HUES6 (cell line): ENCODE measurements at regions not wholly inside any gene's neighbourhood (a gene's known extent, or its start where the extent isn't known, plus 50 kb on each side); places are given as distances from the start of the nearest gene placed in this dataset.

Experiments
- H3K27ac ChIP-seq: 2 replicates; pipeline ENCODE4 v1.7.0; 2013; ENCODE audit warnings: low read depth, mild to moderate bottlenecking, low read length, inconsistent platforms
- H3K27me3 ChIP-seq: 2 replicates; pipeline ENCODE4 v1.6.1; 2013; ENCODE audit warnings: low read length; ENCODE audit not compliant: control insufficient read depth, insufficient read depth
- H3K36me3 ChIP-seq: 2 replicates; pipeline ENCODE4 v1.6.1; 2013; ENCODE audit warnings: low read length; ENCODE audit not compliant: control insufficient read depth, insufficient read depth
- H3K4me1 ChIP-seq: 2 replicates; pipeline ENCODE4 v1.6.1; 2013; ENCODE audit warnings: low read length; ENCODE audit not compliant: control insufficient read depth, insufficient read depth
- H3K4me3 ChIP-seq: 2 replicates; pipeline ENCODE4 v1.5.1; 2013; ENCODE audit warnings: low read depth, low read length
- H3K9ac ChIP-seq: one replicate; pipeline ENCODE4 v1.6.1; 2013; ENCODE audit warnings: mild to moderate bottlenecking, low read length
- H3K9me3 ChIP-seq: 2 replicates; pipeline ENCODE4 v1.6.1; 2013; ENCODE audit warnings: low read depth, low read length; ENCODE audit not compliant: control insufficient read depth, insufficient read depth

- Histone ChIP-seq H3K27me3 (no peaks in the 10 kb centered on the region), H3K9ac (no peak overlapping the region), H3K4me3 (no peak overlapping the region), H3K36me3 (no peaks in the 10 kb centered on the region), H3K9me3 (no peaks in the 10 kb centered on the region), H3K27ac (no peak overlapping the region), H3K4me1 (no peaks in the 10 kb centered on the region)
Measured at GRCh38 chr11:36865846-36866245, 267.8 kb upstream of the RAG2 start.

GRCh38 chr11:36854875-36855274, 256.8 kb upstream of the RAG2 start:
- Histone ChIP-seq H3K4me3 (no peak overlapping the region), H3K9ac (no peak overlapping the region), H3K36me3 (no peaks in the 10 kb centered on the region), H3K4me1 (no peaks in the 10 kb centered on the region), H3K27ac (no peak overlapping the region), H3K9me3 (no peaks in the 10 kb centered on the region), H3K27me3 (no peaks in the 10 kb centered on the region)

- Histone ChIP-seq H3K4me1 (no peaks in the 10 kb centered on the region), H3K36me3 (no peaks in the 10 kb centered on the region), H3K4me3 (no peak overlapping the region), H3K27me3 (no peaks in the 10 kb centered on the region), H3K9me3 (no peaks in the 10 kb centered on the region), H3K9ac (no peak overlapping the region), H3K27ac (no peak overlapping the region)
Measured at GRCh38 chr11:36848660-36849059, 250.6 kb upstream of the RAG2 start.

GRCh38 chr11:36840378-36840777, 242.3 kb upstream of the RAG2 start:
- H3K27me3 ChIP-seq, result no peaks in the 10 kb centered on the region
- H3K4me1 ChIP-seq, result no peaks in the 10 kb centered on the region
- H3K4me3 ChIP-seq, result no peak overlapping the region
- no peaks in the 10 kb centered on the region for H3K9me3 ChIP-seq
- H3K27ac ChIP-seq, result no peak overlapping the region
- no peak overlapping the region for H3K9ac ChIP-seq
- H3K36me3 ChIP-seq, result no peaks in the 10 kb centered on the region

GRCh38 chr11:36837831-36838437, 239.9 kb upstream of the RAG2 start:
- Histone ChIP-seq H3K4me1 (no peaks in the 10 kb centered on the region), H3K9ac (no peak overlapping the region), H3K27ac (no peak overlapping the region), H3K9me3 (no peaks in the 10 kb centered on the region), H3K4me3 (no peak overlapping the region), H3K27me3 (no peaks in the 10 kb centered on the region), H3K36me3 (no peaks in the 10 kb centered on the region)

- Histone ChIP-seq H3K4me1 (no peaks in the 10 kb centered on the region), H3K36me3 (no peaks in the 10 kb centered on the region)
Measured at GRCh38 chr11:36825251-36825650, 227.2 kb upstream of the RAG2 start.

GRCh38 chr11:36824349-36824748, 226.3 kb upstream of the RAG2 start:
- H3K4me1 ChIP-seq, result no peaks in the 10 kb centered on the region
- no peak overlapping the region for H3K9ac ChIP-seq
- H3K27ac ChIP-seq, result no peak overlapping the region
- no peaks in the 10 kb centered on the region for H3K27me3 ChIP-seq
- no peak overlapping the region for H3K4me3 ChIP-seq
- H3K9me3 ChIP-seq, result no peaks in the 10 kb centered on the region
- H3K36me3 ChIP-seq, result no peaks in the 10 kb centered on the region

More at GRCh38 chr11:36825251-36825650, 227.2 kb upstream of the RAG2 start:
- Histone ChIP-seq H3K27me3 (peaks cover 4% of the 10 kb centered on the region; the same call in 1 of the 2 replicates), H3K9me3 (no peaks in the 10 kb centered on the region), H3K27ac (no peak overlapping the region), H3K9ac (no peak overlapping the region), H3K4me3 (no peak overlapping the region)

- no peak overlapping the region for H3K4me3 ChIP-seq
- no peak overlapping the region for H3K27ac ChIP-seq
- H3K36me3 ChIP-seq, result no peaks in the 10 kb centered on the region
- H3K9me3 ChIP-seq, result no peaks in the 10 kb centered on the region
- no peaks in the 10 kb centered on the region for H3K27me3 ChIP-seq
- no peaks in the 10 kb centered on the region for H3K4me1 ChIP-seq
- no peak overlapping the region for H3K9ac ChIP-seq
Measured at GRCh38 chr11:36822829-36823228, 224.8 kb upstream of the RAG2 start.

- H3K9me3 ChIP-seq, result no peaks in the 10 kb centered on the region
- H3K4me1 ChIP-seq, result no peaks in the 10 kb centered on the region
- no peaks in the 10 kb centered on the region for H3K36me3 ChIP-seq
- H3K4me3 ChIP-seq, result no peak overlapping the region
- H3K9ac ChIP-seq, result no peak overlapping the region
- H3K27me3 ChIP-seq, result no peaks in the 10 kb centered on the region
- no peak overlapping the region for H3K27ac ChIP-seq
Measured at GRCh38 chr11:36818410-36818809, 220.4 kb upstream of the RAG2 start.

GRCh38 chr11:36817336-36817965, 219.4 kb upstream of the RAG2 start:
- Histone ChIP-seq H3K4me3 (no peak overlapping the region), H3K36me3 (no peaks in the 10 kb centered on the region), H3K9me3 (no peaks in the 10 kb centered on the region), H3K27ac (no peak overlapping the region), H3K9ac (no peak overlapping the region), H3K4me1 (no peaks in the 10 kb centered on the region), H3K27me3 (no peaks in the 10 kb centered on the region)

GRCh38 chr11:36809303-36809702, 211.3 kb upstream of the RAG2 start:
- Histone ChIP-seq H3K36me3 (no peaks in the 10 kb centered on the region), H3K9ac (no peak overlapping the region), H3K4me3 (no peak overlapping the region), H3K4me1 (no peaks in the 10 kb centered on the region), H3K27me3 (no peaks in the 10 kb centered on the region), H3K9me3 (no peaks in the 10 kb centered on the region), H3K27ac (no peak overlapping the region)
